GM20000 (cell line): ENCODE measurements at regions not wholly inside any gene's neighbourhood (a gene's known extent, or its start where the extent isn't known, plus 50 kb on each side); places are given as distances from the start of the nearest gene placed in this dataset.
"Not testable (repeated sequence)": the region's sequence is repeated elsewhere in the genome, so short reads cannot be mapped to it uniquely, and the experiment has no call there.

Source experiments
- DNase-seq: peaks from one replicate; pipeline ENCODE4 v3.0.0; 2012; ENCODE audit warnings: low spot score
- CTCF ChIP-seq: IDR thresholded peaks from 2 replicates; pipeline ENCODE4 v1.5.1; 2012; ENCODE audit warnings: mild to moderate bottlenecking, control low read depth; ENCODE audit errors: extremely low read depth, missing control alignments

DNA sequence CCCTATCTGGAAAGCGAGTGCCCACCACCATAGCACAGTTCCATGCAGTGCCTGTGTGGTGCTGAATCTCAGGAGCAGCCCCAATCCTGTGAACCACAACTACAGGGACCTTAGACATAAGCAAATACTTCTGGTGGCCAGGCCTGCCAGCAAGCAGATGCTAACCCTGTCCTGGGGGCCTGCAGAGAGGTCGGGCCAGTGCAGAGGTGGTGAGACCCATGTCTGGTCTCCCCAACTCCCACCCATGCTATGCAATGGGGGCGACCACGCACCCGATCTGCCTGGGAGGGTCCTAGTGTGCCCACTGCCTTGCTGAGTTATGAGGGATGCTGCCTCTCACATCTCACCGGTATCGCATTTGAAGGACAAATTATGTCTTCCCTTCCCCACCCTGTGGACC lies 151.6 kb upstream of the ZNF337 start:
- no peak for TF ChIP-seq CTCF
- DNase-seq: no peak

GRCh38 chr20:25844640-25845039 lies 148.0 kb upstream of the ZNF337 start:
- not testable (repeated sequence) for DNase-seq

DNA sequence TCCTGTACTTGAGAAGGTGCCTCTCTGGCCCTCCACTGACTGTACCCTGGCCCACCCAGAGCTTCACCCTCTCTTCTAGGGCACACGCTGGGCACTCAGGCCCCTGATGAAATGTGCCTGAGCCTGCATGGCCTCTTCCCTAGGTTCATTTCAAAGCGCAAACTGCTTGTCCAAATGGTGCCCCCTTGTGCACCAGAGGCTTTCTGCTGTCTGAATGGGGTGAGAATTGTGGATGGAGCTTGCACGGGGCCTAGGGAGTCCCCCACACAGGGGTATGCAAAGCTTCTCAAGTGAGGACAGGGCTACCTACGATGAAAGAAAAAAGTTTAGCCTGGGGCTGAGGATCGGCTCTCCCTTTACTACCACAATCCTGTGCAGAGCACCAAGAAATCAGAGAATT lies 116.9 kb upstream of the ZNF337 start:
- DNase-seq: not testable (repeated sequence)

DNA sequence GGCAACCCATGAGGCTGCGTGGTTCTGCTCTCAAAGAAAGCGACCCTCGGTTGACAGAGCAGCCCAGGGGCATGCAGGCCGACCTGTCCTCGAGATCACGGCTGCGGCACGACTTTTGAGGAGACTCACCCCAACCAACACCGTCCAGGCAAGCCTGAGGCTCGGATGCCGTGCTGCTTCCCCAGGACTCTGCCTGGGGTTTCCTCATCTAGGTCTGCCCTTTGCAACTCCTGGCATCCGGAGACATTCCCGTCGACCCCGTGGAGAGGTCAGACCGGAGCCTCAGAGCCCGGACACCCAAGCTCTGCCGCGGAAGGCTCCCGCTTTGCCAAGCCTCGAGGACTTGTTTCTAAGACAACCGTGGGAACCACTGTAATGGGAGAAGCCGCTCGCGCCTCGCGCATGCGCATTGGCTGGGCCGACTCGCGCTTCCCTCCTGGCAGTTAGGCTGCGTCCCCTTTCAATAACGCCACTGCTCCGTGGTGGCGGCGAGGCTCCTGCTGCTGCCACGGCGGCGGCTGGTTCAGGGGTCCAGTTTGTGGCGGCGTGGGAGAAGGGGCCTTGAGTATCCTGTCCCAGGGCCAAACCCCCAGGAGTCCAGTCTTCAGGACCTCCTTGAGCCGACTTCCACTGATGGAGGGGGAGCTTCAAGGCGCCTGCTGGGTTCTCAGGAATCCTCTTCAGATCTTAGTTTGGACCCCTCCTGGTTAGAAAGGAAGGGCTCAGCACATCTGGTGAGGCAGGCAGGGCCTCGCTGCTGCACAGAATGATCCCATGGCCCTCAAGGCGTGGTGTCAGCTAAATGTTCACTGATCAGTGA lies 101.7 kb upstream of the ZNF337 start:
- DNase-seq: not testable (repeated sequence)

GRCh38 chr20:25797062-25797461 lies 100.4 kb upstream of the ZNF337 start:
- not testable (repeated sequence) for DNase-seq

- not testable (repeated sequence) for DNase-seq
These were observed 80.6 kb upstream of the ZNF337 start for GRCh38 chr20:25777241-25777640.

GRCh38 chr20:25774711-25775110 lies 78.1 kb upstream of the ZNF337 start:
- not testable (repeated sequence) for DNase-seq

GRCh38 chr20:25774203-25774602 lies 77.5 kb upstream of the ZNF337 start:
- not testable (repeated sequence) for DNase-seq

- not testable (repeated sequence) for DNase-seq
These were observed 75.8 kb upstream of the ZNF337 start for GRCh38 chr20:25772437-25772836.

DNA sequence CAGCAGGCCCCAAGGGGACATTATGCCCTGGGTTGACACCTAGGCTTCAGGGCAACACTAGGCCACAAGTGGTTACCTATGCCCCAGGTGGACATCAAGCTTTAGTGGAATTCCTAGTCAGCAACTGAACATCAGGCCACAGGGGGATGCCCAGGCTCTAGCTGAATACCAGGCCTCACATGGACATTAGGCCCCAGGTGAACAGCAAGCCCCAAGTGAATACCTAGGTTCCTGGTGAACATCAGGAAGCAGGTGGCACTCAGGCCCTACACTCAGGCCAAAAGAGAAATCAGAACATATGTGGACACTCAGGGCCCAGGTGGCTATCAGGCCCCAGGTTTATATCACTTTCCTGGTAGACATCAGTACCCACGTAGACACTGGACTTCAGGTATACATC lies 75.2 kb upstream of the ZNF337 start:
- not testable (repeated sequence) for DNase-seq

DNA sequence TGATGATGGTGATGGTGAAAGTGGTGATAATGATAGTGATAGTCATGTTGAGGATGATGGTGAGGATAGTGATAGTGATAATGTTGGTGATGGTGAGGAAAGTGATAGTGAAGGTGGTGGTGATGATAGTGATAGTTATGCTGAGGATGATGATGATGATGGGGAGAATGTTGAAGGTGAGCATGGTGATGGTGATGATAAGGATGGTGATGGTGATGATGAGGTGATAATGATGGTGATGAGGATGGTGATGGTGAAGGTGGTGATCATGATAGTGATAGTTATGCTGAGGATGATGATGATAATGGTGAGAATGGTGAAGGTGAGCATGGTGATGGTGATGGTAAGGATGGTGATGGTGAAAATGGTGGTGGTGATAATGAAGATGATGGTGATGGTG lies 64.9 kb upstream of the ZNF337 start:
- DNase-seq: no peak
- TF ChIP-seq CTCF: no peak

GRCh38 chr20:25761046-25761445 lies 64.4 kb upstream of the ZNF337 start:
- not testable (repeated sequence) for DNase-seq

GRCh38 chr20:25750765-25751696 lies 54.4 kb upstream of the ZNF337 start:
- peak; percentile 84 for DNase-seq
- TF ChIP-seq CTCF: no peak
